ENCODE measurements at regions not wholly inside any gene's neighbourhood (a gene's known extent, or its start where the extent isn't known, plus 50 kb on each side); places are given as distances from the start of the nearest gene placed in this dataset.

DNA sequence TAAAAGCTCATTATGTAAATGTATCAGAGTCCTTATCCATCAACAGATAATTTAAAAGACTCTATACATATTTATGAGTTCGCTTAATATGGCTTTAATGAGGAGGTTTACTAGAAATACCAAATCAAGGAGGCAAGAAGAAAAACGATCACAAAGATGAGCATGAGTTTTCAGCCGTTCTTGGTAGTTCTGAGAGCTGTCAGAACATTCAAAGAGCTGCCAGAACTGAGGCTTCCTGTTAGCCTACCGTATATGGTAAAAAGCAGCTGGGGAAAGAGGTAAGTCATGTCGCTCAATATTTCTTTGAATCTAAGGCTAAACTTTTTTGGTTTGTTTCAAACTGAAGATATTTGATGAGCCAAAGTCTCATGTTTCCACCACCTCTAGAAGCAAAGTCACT, 115.3 kb upstream of the PLXNC1 start:
- no peak for DNase-seq

DNA sequence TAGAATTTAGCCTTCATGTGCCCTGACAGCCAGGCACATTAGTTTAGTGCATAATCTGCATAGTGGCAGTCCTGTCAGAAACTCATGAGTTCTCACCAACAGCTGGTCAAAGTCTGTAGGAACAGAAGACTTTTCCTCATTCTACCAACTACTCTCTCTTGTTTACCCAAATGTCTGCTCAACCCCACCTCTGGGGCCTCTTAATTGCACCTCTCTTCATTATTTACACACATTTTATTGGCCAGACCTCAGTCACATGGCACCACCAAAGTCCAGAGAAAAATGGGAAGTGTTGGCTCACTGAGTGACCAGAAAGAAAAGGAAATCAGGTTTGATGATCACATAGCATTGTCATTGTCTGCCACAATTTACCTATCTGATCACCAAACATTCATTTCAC, 114.6 kb upstream of the PLXNC1 start:
- no peak for DNase-seq

DNA sequence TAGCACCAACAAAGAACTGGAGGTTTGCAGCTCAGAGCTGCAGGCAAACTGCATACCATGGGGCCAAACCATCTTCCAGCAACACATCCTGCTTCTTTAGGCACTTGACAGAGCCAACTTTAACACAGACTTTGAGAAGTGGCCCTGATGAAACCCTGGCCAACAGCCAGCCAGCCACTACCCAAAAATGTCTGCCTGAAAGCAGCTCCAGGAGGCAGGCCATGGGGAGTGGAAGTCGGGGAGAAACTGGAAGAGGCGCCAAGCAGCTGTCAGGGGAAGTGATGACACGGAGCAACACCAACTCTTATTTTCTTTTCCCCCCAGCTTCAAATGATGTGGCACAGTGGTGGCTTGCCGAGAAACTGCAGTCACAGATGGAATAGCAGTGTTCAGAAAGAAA, 110.9 kb upstream of the PLXNC1 start:
- DNase-seq: no peak

DNA sequence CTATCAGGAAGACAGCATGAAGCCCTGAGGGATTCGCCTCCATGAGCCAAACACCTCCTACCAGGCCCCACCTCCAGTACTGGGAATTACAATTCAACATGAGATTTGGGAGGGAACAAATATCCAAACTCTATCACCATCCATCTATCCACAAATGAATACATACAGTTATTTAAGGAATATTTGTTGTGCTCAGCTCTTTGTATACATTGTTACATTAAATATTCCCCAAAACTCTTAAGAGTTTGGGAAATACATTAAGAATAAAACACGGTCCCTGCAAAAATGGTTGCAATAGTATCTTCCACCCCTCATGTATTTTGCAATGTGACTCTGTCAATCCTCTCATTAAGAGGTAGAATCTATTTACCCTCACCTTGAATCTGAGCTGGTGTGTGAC, 109.8 kb upstream of the PLXNC1 start:
- DNase-seq: no peak

DNA sequence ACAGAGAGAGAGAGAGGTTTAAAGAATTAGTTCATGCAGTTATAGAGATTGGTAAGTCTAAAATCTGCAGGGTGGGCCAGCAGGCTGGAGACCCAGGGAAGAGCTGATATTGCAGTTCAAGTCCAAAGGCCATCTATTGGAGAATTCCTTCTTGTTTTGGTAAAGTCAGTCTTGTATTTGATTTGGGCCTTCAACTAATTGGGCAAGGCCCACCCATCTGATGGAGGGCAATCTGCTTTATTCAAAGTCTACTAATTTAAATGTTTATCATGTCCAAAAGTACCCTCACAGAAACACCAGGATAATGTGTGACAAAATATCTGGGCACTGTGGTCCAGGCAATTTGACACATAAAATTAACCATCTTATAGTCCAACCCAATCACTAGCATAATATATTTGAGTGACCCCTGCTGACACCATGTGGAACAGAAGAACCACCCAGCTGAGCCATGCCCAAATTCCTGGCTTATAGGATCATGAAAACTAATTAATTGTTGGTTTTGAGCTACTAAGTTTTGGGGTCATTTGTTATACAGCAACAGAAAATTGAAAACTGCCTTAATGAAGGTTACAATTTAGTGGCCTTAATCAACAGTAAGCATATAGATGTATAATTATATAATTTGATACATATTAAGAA, 109.1 kb upstream of the PLXNC1 start:
- no peak for DNase-seq

DNA sequence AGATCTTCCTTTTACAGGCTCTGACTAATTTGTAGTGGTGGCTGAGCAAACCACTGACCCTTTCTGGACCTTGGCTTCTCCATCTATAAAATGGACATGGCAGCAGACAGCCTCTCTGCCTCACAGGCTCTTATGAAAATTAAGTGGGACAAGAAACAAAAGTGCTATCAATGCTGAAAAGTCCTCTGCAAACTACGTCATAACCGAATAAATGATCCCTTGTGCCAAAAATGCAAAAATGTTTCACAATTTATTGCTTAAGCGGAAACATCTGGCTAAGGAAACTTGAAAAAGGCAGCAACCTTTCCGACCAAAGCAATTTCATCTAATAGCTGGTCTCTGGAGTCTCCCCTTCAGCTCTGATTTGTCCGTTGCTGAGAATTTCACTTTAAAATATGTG, 108.5 kb upstream of the PLXNC1 start:
- no peak for DNase-seq

DNA sequence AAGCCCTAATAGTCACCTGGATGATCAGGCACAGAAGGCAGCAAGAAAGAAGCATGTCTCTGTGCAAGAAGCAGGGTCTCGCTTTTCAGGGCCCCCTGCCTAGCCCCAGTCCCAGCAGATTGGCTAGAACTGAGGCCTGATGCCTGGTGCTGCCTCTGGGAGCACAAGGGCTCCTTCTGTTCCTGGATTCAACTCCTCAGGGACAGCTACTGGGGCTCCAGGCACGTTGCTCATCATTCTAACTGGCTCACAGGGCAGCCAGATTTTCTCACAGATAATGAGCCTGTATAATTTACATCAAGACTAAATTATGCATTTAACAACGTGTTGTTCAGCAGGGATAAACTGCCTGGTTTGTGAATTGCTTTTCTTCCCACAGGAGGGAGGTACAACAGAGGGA, 106.5 kb upstream of the PLXNC1 start:
- DNase-seq: no peak

DNA sequence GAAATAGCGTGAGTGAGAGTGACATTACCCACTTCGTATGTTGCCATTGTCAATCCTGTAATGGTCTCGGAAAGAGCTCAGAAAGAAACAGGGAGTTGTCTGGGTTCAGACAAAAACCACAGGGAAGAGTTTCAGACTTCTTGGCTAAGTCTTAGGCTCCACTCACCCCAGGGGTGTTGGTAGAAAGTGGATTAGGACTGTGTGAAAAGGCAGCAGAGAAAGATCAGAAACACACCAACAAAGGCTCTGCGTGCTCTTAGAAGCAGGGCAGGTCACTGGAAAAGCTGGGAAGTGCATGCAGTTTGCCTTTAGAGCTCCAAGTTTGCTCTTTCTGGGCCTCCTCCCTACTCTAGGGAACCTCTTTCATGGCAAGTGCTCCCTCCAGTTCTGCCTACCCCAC, 106.1 kb upstream of the PLXNC1 start:
- no peak for DNase-seq

DNA sequence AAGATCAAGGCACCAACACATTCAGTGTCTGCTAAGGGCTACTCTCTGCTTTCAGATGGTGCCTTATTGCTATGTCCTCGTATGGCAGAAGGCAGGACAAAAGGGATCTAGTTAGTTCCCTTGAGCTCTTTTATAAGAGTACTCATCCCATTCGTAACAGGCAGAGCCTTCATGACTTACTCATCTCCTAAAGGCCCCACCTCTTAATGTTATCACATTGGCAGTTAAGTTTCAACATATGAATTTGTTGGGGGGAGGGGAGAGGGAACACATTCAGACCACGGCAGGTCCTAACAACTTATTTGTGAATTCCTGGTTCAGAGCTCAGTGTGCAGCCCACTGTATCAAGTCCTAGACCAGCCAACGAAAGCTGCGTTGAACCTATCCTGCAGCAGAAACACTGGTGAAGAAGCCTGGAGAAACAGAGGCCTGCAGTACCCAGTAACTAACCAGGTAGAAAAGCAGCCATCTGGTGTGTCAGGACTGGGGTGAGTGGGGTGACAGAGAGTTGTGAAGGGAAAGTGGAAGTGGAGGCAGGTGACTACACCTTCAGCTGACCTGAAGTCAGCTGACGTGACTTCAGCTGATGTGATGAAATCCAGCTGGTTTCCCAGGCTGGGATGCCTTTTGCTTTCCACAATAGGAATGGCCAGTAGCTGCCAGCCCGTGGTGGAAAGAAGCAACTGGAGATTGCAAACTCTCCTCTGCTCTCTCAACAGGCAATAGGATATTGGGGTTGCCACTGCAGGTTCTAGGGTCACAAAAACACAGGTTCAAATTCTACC, 101.6 kb upstream of the PLXNC1 start:
- no peak for DNase-seq

DNA sequence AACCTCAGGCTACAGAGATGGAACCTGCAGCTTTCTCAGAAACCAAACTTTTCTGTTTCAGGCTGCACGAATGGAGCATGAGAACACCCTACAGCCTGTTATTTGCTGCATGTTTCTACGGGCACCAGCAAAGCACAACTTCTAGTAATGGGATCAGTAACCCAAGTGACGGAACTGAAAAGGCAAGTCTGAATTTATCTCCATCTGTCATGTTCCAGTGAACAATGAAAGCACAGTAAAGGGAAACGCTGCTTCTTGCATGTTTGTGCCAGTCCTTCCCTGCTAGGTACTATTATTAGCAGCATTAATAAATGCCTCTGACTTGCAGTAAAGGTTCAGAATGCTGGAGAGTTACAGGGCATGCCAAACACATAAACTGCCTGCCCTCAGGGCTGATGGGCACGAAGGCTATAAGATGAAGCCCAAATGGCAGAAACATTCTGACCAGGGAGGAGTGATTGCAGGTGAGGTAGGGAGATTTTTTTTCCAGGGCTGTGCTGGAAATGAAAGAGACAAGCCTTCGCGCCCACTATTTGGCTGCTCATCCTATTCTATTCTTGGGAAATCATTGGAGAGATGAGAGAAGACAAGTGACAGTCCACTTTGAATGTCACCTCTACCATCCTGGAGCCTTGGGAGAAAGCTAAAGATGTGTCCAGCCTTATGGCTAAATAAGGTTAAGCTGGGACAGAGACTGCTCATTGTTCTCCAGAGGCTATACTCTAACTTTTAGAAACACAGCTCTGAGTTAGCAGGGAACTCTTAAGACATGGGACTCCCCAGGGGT, 100.4 kb upstream of the PLXNC1 start:
- DNase-seq: no peak

DNA sequence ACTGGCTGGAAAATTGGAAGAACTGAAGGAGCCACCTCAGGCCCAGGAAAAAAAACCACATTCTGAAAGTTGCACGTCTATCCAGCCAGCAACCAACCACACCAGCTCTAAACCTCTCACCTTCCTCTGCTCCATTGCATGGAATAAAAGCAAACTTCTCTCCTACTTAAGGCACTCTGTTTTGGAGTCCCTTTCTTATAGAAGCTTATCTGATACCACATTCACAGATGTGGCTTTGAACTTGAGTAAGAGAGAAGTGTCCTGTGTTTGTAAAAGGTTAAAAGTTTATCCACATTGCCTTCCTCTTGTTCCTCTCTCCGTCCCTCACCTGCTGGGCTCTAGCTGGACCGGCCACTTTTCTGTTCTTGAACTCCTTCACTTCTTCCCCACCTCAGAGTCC, 99.6 kb upstream of the PLXNC1 start:
- DNase-seq: no peak

DNA sequence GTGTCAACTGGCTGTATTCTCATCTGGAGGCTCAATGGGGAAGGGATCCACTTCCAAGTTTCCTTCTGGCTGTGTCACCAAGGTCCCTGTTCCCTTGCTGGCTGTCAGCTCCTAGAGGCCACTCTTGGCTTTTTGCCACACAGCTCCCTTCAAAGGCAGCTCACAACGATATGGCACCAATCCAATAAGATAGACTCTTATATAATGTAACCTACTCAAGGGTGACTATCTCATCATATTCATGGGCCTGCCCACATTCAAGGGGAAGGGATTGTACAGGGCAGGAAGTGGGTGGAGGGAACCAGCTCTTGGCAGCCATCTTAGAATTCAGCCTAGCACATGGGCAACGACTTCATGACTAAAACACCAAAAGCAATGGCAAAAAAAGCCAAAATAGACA, 98.7 kb upstream of the PLXNC1 start:
- DNase-seq: no peak

DNA sequence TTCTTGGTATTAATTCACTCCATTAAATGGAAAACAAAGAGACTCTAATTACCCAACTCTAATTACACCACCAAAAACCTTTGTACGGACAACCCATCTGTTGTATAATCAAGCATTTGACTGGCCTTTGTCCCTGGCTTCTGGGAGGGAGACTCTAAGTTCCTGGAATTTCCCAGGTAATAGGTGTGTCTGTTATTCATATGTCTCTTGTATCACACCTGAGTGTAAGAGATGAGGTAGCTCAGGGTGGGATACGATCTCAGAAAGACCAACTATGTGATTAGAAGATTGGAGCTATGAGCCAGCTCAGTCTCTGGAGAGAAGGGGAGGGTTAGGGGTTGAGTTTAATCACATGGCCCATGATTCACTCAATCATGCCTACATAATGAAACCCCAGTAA, 94.7 kb upstream of the PLXNC1 start:
- DNase-seq: no peak

DNA sequence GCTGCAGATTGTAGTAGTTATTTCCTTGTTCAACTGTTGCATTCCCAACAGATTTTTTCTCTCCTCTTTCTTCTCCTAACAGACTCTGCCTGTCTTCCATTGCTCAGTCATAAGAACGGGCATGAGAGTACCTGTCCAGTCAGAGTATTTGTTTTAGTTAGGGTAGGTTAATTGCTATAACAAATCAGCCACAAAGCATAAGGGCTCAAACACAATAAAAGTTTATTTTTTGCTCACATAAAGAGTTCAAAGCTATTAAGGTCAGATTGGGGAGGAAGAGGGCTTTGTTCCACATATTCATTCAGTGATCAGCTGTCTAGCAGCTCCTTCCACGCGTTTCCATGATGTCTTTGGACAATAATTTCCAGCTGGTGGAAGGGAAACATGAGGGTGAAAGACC, 92.8 kb upstream of the PLXNC1 start:
- DNase-seq: no peak

DNA sequence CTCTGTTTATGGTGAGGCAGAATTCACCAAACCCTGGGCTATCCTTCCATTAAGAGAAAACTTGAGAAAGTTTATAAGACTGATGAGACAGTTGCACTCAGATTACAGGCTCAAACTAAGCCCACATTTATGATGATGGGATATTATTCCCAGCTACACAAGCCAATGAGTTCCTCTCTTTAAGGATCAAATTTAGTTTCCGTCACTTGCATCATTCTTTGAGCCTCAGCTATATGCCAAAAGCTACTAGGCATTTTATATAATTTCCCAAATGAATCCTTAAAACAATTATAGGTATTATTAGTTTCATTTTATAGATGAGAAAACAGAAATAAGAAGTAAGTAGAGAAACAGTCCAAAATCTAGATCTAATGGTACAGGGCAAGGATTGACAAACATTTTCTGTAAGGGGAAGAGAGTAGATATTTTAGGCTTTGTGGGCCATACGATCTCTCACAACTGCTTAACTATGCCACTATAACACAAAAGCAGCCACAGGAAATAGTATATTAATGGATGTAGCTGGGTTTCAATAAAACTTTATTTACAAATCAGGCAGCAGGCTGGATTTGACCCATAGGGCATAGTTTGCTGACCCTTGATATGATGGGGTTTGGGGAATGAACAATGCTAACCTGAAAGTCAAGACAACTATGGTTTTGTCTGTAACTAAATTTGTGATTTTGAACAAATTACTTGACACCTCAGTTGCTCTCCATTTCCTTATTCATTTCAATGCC, 91.8 kb upstream of the PLXNC1 start:
- DNase-seq: no peak

DNA sequence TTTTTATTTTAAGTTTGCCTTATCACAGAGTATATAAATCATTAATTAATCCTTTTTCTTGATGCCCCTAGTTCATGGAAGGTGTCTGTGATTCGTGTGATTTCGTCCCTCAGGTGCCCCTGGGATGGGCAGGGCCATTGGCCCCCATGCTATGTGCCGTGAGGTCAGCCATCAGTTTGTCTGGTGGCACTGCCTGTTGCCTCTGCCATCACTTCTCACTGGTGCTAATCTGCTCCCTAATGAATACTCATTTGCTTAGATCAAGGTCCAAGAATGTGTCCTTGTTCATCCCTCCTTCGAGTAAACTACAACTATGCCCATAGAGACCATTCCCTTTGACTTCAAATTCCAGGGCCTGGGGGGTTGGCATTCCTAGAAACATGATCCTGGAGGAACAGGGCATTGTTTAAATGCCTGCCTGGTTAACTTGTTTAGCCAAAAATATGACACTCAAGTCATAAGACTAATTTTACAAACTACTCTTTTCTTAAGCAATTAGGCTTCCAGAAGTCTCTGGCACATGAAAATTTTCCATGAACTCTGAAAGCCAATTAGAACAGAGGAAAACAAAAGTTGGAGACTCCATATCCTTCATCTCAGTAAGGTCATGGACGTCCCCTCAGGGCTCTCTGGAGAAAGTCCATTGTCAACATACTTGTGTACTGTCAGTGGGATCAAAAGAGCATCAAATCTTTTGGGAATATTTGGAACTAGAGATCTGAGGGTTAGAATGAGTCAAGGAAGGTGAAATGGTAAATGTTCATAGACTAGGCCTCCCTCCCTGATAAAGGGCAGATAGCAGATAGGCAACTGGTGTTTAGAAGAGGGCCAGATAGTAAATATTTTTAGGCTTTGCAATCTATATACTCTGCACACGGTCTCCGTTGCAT, 90.9 kb upstream of the PLXNC1 start:
- no peak for DNase-seq

DNA sequence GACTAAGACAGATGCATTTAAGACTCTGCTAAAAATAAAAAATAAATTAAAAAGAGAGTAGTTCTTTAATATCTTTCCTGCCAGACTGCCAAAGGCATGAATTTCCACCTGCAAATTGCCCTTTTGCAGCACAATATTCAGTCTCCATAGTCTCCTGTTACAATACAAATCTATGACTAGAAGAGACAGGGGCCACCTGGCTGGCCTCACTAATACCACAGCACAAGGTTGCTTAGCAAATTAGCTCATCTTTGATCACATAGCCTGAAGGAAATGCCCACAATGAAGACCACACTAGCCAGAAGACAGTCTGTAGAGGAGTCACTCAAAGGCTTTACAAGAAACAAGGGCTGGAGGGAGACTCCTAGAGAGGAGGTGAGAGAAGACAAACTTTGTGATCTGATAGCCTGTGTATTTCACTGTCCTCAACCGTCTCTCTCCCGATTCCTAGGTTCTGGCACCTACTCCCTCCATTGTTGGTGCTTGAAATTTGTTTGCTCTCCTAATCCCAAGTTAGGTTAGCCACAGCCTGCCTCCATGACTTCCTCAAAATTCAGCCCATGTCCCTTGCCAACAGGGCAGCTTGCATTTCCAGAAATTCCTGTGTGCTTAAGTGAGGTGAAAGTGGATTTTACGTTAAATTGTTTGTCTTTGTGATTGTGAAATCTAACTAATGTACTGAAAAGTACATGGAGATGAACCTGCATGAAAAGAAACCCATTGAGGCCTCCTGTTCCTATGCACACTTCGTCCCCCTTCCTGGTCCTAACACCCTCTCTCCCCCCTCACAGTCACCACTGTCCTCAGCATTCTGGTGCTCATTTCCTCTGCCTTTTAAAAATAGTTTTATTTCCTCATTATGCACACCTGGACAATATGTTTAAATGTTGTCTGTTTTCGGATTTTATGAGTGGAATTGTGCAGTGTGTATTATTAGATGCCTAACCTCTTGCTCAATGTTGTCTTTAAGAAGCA, 88.7 kb upstream of the PLXNC1 start:
- no peak for DNase-seq

DNA sequence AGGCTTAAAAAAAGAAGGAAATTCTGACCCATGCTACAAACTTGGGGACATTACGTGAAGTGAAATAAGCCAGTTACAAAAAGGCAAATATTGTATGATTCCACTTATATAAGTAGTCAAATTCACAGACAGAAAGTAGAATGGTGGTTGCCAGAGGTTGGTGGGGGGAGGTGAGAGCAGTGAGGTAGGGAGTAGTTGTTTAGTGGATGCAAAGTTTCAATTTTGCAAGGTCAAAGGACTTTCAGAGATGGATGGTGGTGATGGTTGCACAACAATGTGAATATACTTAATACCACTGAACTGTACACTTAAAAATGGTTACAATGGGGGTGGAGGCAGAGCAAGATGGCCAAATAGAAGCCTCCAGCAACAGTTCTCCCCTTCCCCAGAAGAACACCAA, 86.2 kb upstream of the PLXNC1 start:
- no peak for DNase-seq

DNA sequence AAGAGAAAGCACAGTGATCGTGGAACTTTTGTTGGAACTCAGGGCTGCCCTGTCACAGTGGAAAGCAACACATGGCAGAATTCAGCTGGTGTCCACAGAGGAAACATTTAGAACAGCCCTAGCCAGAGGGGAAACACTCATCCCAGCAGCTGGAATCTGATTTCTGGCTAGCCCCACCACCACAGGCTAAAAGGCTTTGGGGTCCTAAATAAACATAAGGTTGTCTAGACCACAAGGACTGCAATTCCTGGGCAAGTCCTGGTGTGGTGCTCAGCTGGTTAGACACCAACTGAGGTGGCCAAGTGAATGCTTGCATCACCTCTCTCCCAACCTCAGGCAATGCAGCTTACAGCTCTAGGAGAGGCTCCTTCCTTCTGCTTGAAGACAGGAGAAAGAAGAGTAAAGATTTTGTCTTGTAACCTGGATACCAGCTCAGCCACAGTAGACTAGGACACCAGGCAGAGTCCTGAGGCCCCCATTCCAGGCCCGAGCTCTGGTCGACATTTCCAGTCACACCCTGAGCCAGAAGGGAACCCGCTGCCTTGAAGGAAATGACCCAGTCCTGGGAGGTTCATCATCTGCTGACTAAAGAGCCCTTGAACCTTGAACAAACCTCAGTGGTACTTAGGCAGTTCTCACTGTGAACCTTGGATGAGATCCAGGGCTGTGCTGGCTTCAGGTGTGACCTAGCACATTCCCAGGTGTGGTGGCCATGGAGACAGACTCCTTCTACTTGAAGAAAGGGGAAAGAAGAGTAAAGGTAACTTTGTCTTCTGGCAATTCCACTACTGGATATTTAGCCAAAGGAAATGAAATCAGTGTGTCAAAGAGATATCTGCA, 85.4 kb upstream of the PLXNC1 start:
- no peak for DNase-seq

DNA sequence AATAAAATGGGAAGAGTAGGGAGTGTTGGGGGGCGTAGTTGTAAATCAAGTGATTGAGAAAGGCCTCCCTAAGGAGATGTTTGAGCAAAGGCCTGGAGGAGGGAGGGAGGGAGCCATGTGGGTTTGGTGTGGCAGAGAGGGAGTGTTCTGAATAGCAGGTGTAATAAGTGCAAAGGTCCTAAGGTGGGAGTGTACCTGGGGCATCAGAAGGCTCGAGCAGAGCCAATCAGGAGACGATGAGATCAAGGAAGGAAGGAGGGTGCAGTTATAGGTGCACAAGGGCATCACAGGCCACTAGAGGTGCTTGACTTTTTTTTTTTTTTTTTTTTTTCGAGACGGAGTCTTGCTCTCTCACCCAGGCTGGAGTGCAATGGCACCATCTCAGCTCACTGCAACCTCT, 77.9 kb upstream of the PLXNC1 start:
- no peak for DNase-seq

Data from NCI-H748 treated with DMSO at 0.1 percent for 48 hours (cell line).